ENCODE measurements at regions not wholly inside any gene's neighbourhood (a gene's known extent, or its start where the extent isn't known, plus 50 kb on each side); places are given as distances from the start of the nearest gene placed in this dataset.

DNA sequence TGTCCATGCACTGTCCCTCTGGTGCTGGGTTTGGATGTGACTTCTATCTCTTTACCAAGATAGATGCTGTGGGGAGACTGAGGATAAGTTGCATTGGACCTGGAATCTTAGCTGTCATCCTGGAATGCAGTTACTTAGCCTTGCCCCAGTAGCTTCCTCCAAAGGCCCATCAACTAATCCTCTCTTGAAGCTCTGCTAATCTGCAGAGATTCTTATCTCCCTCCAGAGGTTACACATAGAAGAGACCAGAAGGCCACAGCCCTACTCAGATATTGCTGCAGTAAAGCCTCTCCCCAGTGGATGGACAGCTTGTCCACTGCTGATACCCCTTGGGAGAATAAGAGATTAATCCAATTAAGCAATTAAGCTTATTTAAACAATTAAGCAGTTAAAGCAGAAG is 867.2 kb downstream of the BCL11B start:
- H3K4me1 ChIP-seq (ENCODE audit: insufficient read depth, poor library complexity, severe bottlenecking), result no peaks in the 10 kb centered on the region
- H3K27ac ChIP-seq (ENCODE audit: poor library complexity, severe bottlenecking), result no peak overlapping the region
- DNase-seq (ENCODE audit: low spot score) (no peak), ATAC-seq (ENCODE audit: low read depth) (no peak)
- no peaks in the 10 kb centered on the region for H3K27me3 ChIP-seq (ENCODE audit: insufficient read depth, poor library complexity, severe bottlenecking)
- no peaks in the 10 kb centered on the region for H3K36me3 ChIP-seq (ENCODE audit: low read depth)
- no peak overlapping the region for H3K4me3 ChIP-seq (ENCODE audit: severe bottlenecking)
- H3K9me3 ChIP-seq (ENCODE audit: severe bottlenecking), result no peaks in the 10 kb centered on the region
- TF ChIP-seq, protein P1, sequence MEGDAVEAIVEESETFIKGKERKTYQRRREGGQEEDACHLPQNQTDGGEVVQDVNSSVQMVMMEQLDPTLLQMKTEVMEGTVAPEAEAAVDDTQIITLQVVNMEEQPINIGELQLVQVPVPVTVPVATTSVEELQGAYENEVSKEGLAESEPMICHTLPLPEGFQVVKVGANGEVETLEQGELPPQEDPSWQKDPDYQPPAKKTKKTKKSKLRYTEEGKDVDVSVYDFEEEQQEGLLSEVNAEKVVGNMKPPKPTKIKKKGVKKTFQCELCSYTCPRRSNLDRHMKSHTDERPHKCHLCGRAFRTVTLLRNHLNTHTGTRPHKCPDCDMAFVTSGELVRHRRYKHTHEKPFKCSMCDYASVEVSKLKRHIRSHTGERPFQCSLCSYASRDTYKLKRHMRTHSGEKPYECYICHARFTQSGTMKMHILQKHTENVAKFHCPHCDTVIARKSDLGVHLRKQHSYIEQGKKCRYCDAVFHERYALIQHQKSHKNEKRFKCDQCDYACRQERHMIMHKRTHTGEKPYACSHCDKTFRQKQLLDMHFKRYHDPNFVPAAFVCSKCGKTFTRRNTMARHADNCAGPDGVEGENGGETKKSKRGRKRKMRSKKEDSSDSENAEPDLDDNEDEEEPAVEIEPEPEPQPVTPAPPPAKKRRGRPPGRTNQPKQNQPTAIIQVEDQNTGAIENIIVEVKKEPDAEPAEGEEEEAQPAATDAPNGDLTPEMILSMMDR (IDR thresholded peaks at IDR 0.05; ENCODE audit: poor library complexity, severe bottlenecking), result no peak

DNA sequence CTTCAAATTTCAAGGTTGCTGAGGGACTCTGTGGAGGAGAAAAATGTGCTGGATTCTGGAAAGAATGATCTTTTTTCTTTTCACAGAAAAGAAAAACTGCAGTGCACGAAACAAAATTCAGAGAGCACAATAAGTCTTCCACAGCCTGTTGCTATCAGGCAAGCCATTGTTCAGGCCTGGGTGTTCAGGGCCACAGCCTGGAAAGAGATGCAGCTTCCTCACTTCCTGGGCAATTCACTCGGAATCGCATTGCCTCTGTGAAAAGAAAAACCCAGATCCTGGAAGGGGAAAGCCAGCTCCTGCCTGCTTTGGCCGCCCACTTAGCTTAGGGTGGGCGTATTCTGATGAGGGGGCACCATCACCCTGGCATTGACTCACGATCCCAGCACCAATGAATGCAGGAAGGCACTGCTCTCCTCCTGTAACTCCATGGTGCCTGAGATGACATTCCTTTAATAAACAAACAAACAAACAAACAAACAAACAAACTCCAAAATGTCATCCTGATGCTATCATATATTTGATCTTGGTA is 863.9 kb downstream of the BCL11B start:
- ATAC-seq (ENCODE audit: low read depth) (no peak), DNase-seq (ENCODE audit: low spot score) (no peak)
- Histone ChIP-seq H3K27me3 (ENCODE audit: insufficient read depth, poor library complexity, severe bottlenecking) (no peaks in the 10 kb centered on the region), H3K9me3 (ENCODE audit: severe bottlenecking) (no peaks in the 10 kb centered on the region), H3K27ac (ENCODE audit: poor library complexity, severe bottlenecking) (no peak overlapping the region), H3K4me3 (ENCODE audit: severe bottlenecking) (no peak overlapping the region), H3K4me1 (ENCODE audit: insufficient read depth, poor library complexity, severe bottlenecking) (no peaks in the 10 kb centered on the region), H3K36me3 (ENCODE audit: low read depth) (no peaks in the 10 kb centered on the region)
- TF ChIP-seq, protein P1 (IDR thresholded peaks at IDR 0.05; ENCODE audit: poor library complexity, severe bottlenecking), result no peak

DNA sequence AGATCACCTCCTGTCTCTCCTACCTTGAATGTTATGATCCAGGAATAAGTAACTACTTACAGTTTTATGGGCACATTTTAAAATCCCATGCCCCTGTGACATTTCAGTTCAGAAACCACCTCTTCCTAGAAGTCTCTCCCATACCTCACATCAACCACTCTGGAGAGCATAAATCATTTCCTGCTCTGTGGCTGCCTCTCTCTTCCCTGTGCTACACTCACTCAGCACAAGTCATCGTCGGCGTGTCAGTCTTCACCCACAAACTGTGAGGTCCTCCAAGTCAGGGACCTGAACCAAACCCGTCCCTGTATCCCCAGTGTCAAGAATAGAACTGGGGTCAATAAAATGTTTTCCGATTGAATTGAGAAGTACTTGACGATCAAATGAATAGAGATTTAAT is 863.3 kb downstream of the BCL11B start:
- ATAC-seq (ENCODE audit: low read depth) (no peak), DNase-seq (ENCODE audit: low spot score) (no peak)
- no peak overlapping the region for H3K27ac ChIP-seq (ENCODE audit: poor library complexity, severe bottlenecking)

DNA sequence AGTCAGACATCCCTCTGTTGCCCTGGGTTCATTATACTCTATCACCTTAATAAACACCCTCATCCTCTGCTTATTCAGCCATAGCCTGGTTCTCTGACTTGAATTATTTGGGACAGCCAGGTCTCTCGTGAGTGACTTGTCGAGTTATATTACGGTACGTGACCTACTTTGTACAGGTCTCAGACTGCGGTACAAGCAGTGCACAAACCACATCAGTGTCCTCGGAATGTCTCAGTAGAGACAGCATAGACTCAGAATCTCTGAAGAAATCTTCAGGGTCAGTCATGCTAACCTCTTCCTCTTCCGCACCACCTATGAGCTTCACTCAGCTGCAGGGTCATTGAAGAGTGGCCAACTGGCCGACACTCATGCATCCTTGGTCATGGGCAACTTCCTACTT is 860.8 kb downstream of the BCL11B start:
- TF ChIP-seq, protein P1 (IDR thresholded peaks at IDR 0.05; ENCODE audit: poor library complexity, severe bottlenecking), result no peak
- H3K4me3 ChIP-seq (ENCODE audit: severe bottlenecking), result no peak overlapping the region
- no peak for ATAC-seq (ENCODE audit: low read depth)

More for the DNA sequence above, 863.3 kb downstream of the BCL11B start:
- Histone ChIP-seq H3K4me3 (ENCODE audit: severe bottlenecking) (no peak overlapping the region), H3K9me3 (ENCODE audit: severe bottlenecking) (no peaks in the 10 kb centered on the region), H3K36me3 (ENCODE audit: low read depth) (no peaks in the 10 kb centered on the region), H3K4me1 (ENCODE audit: insufficient read depth, poor library complexity, severe bottlenecking) (no peaks in the 10 kb centered on the region), H3K27me3 (ENCODE audit: insufficient read depth, poor library complexity, severe bottlenecking) (no peaks in the 10 kb centered on the region)
- TF ChIP-seq, protein P1 (IDR thresholded peaks at IDR 0.05; ENCODE audit: poor library complexity, severe bottlenecking), result no peak

DNA sequence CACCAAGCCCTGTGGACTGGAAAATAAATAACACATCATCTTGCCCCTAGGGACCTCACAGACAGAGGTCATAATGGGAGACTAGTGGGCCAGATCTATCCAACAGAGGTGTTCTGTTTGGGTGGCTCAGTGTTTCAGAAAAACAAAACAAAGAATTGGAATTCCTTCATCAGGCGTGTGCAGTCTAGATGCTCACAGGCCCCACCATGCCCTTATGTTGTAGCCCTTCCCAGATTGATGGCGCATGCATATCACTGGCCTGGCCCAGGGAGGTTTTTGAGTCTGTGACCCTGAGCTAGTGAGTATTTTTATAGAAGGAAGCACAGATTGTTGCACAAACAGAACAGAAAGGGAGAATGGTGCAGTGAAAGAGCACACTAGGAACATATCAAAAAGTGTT is 859.6 kb downstream of the BCL11B start:
- no peaks in the 10 kb centered on the region for H3K36me3 ChIP-seq (ENCODE audit: low read depth)
- DNase-seq (ENCODE audit: low spot score), result no peak
- H3K4me1 ChIP-seq (ENCODE audit: insufficient read depth, poor library complexity, severe bottlenecking), result no peaks in the 10 kb centered on the region
- no peaks in the 10 kb centered on the region for H3K27me3 ChIP-seq (ENCODE audit: insufficient read depth, poor library complexity, severe bottlenecking)
- ATAC-seq (ENCODE audit: low read depth), result no peak
- H3K27ac ChIP-seq (ENCODE audit: poor library complexity, severe bottlenecking), result no peak overlapping the region
- no peaks in the 10 kb centered on the region for H3K9me3 ChIP-seq (ENCODE audit: severe bottlenecking)
- H3K4me3 ChIP-seq (ENCODE audit: severe bottlenecking), result no peak overlapping the region
- TF ChIP-seq, protein P1 (IDR thresholded peaks at IDR 0.05; ENCODE audit: poor library complexity, severe bottlenecking), result no peak

More for the DNA sequence above, 860.8 kb downstream of the BCL11B start:
- H3K36me3 ChIP-seq (ENCODE audit: low read depth), result no peaks in the 10 kb centered on the region
- DNase-seq (ENCODE audit: low spot score), result no peak
- no peaks in the 10 kb centered on the region for H3K27me3 ChIP-seq (ENCODE audit: insufficient read depth, poor library complexity, severe bottlenecking)
- no peaks in the 10 kb centered on the region for H3K9me3 ChIP-seq (ENCODE audit: severe bottlenecking)
- no peaks in the 10 kb centered on the region for H3K4me1 ChIP-seq (ENCODE audit: insufficient read depth, poor library complexity, severe bottlenecking)
- H3K27ac ChIP-seq (ENCODE audit: poor library complexity, severe bottlenecking), result no peak overlapping the region

Data from RWPE2 (cell line).